ENCODE measurements at regions not wholly inside any gene's neighbourhood (a gene's known extent, or its start where the extent isn't known, plus 50 kb on each side); places are given as distances from the start of the nearest gene placed in this dataset.

GRCh38 chr3:88209356-88209755 lies 59.6 kb downstream of the C3orf38 start:
- DNase-seq (ENCODE audit: low spot score): no peak

GRCh38 chr3:88211096-88211890 lies 61.5 kb downstream of the C3orf38 start:
- DNase-seq (ENCODE audit: low spot score): no peak

GRCh38 chr3:88219138-88219792 lies 69.5 kb downstream of the C3orf38 start:
- DNase-seq (ENCODE audit: low spot score): peak; percentile 80

- DNase-seq (ENCODE audit: low spot score): no peak
Measured at GRCh38 chr3:88220126-88220525, 70.4 kb downstream of the C3orf38 start.

GRCh38 chr3:88221726-88222125 lies 72.0 kb downstream of the C3orf38 start:
- DNase-seq (ENCODE audit: low spot score): no peak

DNA sequence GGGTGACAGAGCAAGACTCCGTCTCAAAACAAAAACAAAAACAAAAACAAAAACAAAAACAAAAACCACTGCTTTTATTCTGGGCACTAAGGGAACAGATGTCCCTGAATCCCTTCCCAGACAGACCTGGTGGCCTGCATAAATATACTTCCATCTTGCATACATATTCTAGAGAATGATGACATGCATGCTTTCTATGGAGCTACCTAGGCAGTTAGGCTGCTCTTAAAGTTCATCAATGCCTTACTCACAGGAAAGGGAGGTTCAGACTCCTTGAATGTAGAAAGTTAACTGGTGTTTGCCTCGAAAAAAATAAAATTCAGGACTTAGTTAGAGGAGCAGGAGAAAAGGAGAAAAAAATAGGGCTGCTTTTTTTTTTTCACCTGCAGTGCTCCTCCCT lies 72.6 kb downstream of the C3orf38 start:
- no peak for DNase-seq (ENCODE audit: low spot score)

GRCh38 chr3:88225326-88226008 lies 75.7 kb downstream of the C3orf38 start:
- DNase-seq (ENCODE audit: low spot score): no peak

- no peak for DNase-seq (ENCODE audit: low spot score)
Measured at GRCh38 chr3:88226910-88227309, 77.2 kb downstream of the C3orf38 start.

GRCh38 chr3:88230638-88231037 lies 80.9 kb downstream of the C3orf38 start:
- no peak for DNase-seq (ENCODE audit: low spot score)

DNA sequence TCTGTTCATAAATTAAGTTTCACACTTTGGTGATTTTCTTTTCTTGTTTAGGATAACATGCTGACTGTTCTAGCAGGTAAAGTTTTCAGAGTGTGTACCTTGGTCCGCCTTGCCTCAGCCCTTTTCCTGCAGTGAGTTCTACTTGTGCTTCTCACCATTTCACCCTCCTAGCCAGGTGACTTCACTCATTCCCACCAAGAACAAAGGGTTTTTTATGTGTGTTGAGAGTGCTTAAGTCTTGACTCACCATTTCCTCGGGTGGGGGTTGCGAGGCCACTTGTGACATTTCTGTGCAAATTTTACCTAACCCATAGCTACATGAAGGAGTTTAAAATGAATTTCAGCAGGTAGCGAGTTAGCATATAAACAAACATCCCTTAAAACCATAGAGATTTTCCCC lies 81.4 kb downstream of the C3orf38 start:
- no peak for DNase-seq (ENCODE audit: low spot score)

DNA sequence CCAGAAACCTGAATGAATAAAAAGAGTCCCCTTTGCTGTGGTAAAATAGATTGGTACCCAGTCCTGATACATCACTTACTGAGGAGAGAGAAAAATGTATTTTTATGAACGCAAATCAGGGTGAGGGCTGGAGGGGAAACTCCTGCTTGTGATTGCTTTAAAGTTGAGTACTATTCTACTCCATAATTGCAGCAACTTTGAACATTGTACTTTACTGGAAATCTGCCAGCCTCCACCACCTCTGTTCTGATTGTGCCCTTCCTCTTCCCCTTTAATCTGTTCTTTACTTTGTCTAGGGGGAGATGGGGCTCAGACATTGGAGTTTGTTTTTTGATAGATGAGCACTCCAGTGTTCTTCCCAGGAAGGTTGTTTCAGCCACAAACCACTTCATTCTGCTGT lies 81.9 kb downstream of the C3orf38 start:
- no peak for DNase-seq (ENCODE audit: low spot score)

GRCh38 chr3:88235102-88235501 lies 85.3 kb downstream of the C3orf38 start:
- no peak for DNase-seq (ENCODE audit: low spot score)

DNA sequence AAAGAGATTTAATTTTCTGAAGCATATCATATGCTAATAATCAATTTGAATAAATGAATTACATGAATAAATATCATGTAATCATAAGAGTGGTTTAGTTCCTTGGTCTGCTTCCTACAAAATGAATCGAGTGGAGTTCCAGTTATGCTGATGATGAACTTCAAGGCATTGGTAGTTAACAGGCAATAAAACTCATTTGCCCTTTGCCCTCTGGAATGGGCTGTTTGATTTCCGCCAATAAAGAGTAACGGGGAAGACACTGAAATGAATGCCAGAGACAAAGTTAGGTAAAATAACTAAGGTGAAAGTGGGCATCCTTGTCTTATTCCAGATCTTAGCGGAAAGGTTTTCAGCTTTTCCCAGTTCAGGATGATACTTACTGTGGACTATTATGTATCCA lies 90.1 kb downstream of the C3orf38 start:
- DNase-seq (ENCODE audit: low spot score): no peak

DNA sequence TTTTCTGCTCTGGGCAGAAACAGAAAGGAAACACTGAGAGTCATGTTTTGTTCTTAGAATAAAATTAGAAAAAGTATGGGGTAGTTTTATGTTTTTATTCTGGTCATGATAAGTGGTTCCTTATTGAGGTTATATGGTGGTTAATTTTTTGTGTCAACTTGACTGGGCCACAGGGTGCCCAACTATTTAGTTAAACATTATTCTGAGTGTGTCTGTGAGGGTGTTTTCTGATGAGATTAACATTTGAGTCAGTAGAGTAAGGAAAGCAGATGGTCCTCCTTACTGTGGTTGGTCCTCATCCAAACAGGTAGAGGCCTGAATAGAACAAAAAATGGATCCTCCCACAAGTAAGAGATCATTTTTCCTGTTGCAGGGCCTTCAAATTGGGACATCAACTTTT lies 98.9 kb downstream of the C3orf38 start:
- no peak for DNase-seq (ENCODE audit: low spot score)

DNA sequence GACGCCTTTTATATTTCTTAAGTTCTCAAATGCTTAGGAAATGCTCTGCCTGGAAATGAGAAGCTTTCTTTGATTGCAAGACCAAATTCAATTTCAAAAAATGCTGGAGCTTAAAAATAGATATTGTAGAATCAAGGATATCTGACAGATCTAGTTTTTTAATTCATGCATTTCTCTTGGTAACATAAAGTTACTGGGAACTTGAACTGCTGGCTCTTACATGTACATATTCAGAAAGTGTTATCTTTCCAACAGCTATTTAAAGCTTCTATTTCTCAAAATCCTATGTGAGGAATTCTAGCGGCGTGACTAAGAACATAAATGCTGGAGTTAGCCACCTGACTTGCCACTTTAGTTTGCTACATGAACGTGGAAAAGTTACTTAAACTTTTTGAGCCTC lies 109.3 kb downstream of the C3orf38 start:
- no peak for DNase-seq (ENCODE audit: low spot score)

DNA sequence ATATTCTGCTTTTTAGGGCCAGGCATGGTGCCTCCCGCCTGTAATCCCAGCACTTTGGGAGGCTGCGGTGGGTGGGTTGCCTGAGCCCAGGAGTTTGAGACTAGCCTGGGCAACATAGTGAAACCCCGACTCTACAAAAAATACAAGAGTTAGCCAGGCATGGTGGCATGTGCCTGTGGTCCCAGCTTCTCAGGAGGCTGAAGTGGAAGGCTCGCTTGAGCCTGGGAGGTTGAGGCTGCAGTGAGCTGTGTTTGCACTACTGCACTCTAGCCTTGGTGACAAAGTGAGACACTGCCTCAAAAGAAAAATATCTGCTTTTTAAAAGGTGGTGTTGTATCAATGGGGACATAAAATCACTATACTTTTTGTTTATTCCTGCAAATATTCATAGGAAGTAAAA lies 112.8 kb downstream of the C3orf38 start:
- no peak for DNase-seq (ENCODE audit: low spot score)

DNA sequence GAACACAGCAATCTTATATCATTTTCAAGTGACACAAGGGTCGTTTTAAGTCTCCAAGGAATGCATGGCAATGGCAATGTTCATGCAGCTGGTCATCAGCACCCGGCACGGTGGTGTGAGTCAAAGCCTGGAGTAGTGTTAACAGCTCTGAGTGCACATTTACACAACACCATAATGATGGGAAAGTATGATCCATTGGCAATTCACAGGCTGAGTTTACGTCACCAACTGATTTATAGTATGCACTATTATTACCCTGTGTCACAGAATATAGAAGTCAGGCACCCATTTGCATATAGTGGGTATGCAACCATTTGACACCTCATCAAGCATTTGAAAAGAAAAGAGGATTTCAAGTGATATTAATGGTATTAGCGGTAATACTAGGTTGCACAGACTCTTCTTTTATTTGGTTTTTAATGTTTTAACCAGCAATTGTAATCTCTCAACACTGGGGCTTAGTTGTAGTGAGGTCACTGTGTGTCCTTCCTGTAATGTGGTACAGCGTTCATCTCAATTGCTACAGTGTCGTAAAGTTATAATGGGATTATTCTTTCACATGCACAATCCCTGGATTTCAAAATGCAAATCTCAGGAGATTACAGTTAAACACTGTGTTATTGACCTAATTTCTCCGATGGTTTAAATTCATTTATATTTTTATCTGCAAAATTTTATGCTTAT lies 113.8 kb downstream of the C3orf38 start:
- no peak for DNase-seq (ENCODE audit: low spot score)

DNA sequence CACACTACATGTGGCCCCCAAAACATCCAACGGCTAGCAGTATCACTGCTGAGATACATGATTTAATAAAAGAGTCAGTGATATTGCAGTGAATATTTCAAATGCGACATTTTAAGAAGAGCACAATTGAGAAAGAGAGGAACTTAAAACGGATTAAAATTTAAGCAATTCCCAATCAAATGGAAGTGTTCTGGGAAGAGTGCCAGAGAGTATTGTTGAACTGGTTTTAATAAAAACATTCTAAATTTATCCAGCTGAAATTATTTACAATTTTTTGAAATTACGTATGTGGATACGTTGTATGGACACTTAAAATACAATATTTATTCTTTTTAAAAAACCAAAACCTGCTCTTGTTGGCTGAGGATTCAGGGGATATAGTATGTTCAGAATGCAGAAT lies 117.7 kb downstream of the C3orf38 start:
- DNase-seq (ENCODE audit: low spot score): no peak

GRCh38 chr3:88267847-88268246 lies 118.1 kb downstream of the C3orf38 start:
- no peak for DNase-seq (ENCODE audit: low spot score)

GRCh38 chr3:88280326-88280725 lies 130.6 kb downstream of the C3orf38 start:
- no peak for DNase-seq (ENCODE audit: low spot score)

GRCh38 chr3:88282528-88283241 lies 132.9 kb downstream of the C3orf38 start:
- no peak for DNase-seq (ENCODE audit: low spot score)

DNA sequence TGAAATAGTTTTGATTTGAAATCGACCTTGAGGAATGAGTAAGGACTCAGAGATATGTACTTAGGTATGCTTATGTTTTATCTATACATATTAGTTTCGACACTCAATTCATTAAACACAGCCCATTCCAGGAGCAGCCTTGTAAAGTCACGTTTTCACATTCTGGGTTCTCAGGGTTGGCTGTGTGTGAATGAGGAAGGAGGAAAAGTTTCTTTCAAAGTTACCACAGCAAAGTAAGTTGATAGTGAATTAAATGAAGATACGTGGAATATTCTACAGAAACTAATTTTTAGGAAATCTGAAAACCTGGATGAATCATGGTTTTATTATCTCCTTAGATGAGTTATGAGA lies 133.5 kb downstream of the C3orf38 start:
- no peak for DNase-seq (ENCODE audit: low spot score)
